Immature natural killer cell (primary cell): ENCODE measurements at regions not wholly inside any gene's neighbourhood (a gene's known extent, or its start where the extent isn't known, plus 50 kb on each side); places are given as distances from the start of the nearest gene placed in this dataset.

ENCODE experiments used
- DNase-seq, 3 donors: peaks; one replicate each; pipeline ENCODE4 v3.0.0; 2022; ENCODE audit warnings: mixed read lengths in 1 of 3
- H3K27ac Mint-ChIP-seq, 6 donors: one replicate each; pipeline ENCODE4 v1.8.0; 2020; ENCODE audit warnings: mixed read lengths in 6 of 6, mild to moderate bottlenecking in 5 of 6, inconsistent platforms in 4 of 6, moderate library complexity in 3 of 6
- H3K27me3 Mint-ChIP-seq, 3 donors: one replicate each; pipeline ENCODE4 v1.8.0; 2020 to 2021; ENCODE audit warnings: low read depth in 3 of 3, mild to moderate bottlenecking in 3 of 3, mixed read lengths in 3 of 3, moderate library complexity in 3 of 3, inconsistent platforms in 1 of 3
- H3K36me3 Mint-ChIP-seq, 3 donors: one replicate each; pipeline ENCODE4 v1.8.0; 2020; ENCODE audit warnings: mixed read lengths in 3 of 3, inconsistent platforms in 2 of 3, mild to moderate bottlenecking in 2 of 3
- H3K4me1 Mint-ChIP-seq, 2 donors: one replicate each; pipeline ENCODE4 v1.8.0; 2020; ENCODE audit warnings: inconsistent platforms in 2 of 2, mild to moderate bottlenecking in 2 of 2, mixed read lengths in 2 of 2, moderate library complexity in 1 of 2
- H3K4me3 Mint-ChIP-seq, 5 donors: one replicate each; pipeline ENCODE4 v1.8.0; 2020; ENCODE audit warnings: mild to moderate bottlenecking in 5 of 5, mixed read lengths in 5 of 5, inconsistent platforms in 3 of 5, moderate library complexity in 3 of 5
- H3K9me3 Mint-ChIP-seq, 6 donors: one replicate each; pipeline ENCODE4 v1.8.0; 2020; ENCODE audit warnings: mild to moderate bottlenecking in 6 of 6, mixed read lengths in 6 of 6, inconsistent platforms in 4 of 6, moderate library complexity in 3 of 6

DNA sequence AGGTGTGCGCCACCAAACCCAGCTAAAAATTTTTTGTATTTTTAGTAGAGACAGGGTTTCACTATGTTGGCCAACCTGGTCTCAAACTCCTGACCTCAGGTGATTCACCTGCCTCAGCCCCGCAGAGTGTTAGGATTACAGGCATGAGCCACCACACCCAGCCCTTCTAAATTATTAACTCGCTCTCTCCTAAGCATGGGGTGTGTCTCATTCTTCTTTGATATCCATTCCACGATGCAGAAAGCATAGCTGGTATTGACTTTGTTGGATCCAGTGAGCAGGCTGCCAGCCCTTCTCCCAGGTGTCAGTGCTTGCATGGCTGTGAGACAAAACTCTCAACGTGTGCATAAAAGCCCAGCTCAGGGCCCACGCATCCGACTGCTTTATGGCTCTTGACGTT, 254.1 kb upstream of the PFKP start:
- H3K27me3 Mint-ChIP-seq, result peaks cover 0 to 7% (median 0%) of the 10 kb centered on the region in 3 donors
- no peak overlapping the region for H3K4me3 Mint-ChIP-seq
- no peaks in the 10 kb centered on the region for H3K36me3 Mint-ChIP-seq
- no peak for DNase-seq
- no peak overlapping the region for H3K27ac Mint-ChIP-seq
- no peaks in the 10 kb centered on the region for H3K9me3 Mint-ChIP-seq
- H3K4me1 Mint-ChIP-seq, result no peaks in the 10 kb centered on the region

DNA sequence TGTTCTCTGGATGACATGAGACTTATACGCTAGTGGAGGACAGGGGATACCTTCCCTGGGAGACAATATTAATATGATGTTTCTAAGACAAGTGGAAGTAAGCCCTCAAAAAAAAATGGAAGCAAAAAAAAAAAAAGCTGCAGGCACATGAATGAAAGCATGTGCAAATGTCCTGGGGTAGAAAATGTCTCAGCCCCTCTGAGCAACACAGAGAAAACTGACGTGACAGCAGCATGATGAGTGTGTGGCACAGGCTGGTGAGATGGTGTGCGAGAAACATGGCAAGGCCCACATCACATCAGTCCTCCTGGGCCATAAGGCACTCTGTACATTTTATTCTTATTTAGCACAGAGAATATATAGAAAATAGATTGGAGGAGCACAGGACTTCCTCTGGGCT, 254.7 kb upstream of the PFKP start:
- H3K36me3 Mint-ChIP-seq, result no peaks in the 10 kb centered on the region
- H3K4me3 Mint-ChIP-seq, result no peak overlapping the region
- H3K9me3 Mint-ChIP-seq, result no peaks in the 10 kb centered on the region
- no peaks in the 10 kb centered on the region for H3K4me1 Mint-ChIP-seq
- H3K27me3 Mint-ChIP-seq, result peaks cover 0 to 7% (median 0%) of the 10 kb centered on the region in 3 donors
- no peak overlapping the region for H3K27ac Mint-ChIP-seq
- DNase-seq, result no peak

DNA sequence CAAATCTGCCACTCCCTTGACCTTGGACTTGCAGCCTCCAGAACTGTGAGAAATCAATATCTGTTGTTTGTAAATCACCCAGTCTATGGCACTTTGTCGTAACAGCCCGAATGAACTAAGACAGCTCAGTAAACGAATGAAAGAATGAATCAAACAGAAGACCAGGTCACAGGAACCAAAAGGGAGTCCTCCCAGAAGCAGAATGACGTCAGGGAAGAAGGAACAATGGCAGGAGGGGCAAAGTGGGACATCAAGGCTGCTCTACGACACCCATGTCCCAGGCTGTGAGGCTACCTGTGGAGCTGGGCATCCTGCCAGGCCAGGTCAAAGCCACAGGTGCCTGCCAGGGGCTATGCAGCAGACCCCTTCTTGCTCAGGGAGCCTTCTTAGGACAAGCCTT, 267.2 kb upstream of the PFKP start:
- no peaks in the 10 kb centered on the region for H3K4me1 Mint-ChIP-seq
- DNase-seq, result no peak
- no peak overlapping the region for H3K4me3 Mint-ChIP-seq
- H3K27me3 Mint-ChIP-seq, result peaks cover 2 to 11% (median 3%) of the 10 kb centered on the region in 3 donors
- H3K27ac Mint-ChIP-seq, result no peak overlapping the region
- peaks cover 0 to 7% (median under 1%) of the 10 kb centered on the region in 6 donors for H3K9me3 Mint-ChIP-seq
- no peaks in the 10 kb centered on the region for H3K36me3 Mint-ChIP-seq

DNA sequence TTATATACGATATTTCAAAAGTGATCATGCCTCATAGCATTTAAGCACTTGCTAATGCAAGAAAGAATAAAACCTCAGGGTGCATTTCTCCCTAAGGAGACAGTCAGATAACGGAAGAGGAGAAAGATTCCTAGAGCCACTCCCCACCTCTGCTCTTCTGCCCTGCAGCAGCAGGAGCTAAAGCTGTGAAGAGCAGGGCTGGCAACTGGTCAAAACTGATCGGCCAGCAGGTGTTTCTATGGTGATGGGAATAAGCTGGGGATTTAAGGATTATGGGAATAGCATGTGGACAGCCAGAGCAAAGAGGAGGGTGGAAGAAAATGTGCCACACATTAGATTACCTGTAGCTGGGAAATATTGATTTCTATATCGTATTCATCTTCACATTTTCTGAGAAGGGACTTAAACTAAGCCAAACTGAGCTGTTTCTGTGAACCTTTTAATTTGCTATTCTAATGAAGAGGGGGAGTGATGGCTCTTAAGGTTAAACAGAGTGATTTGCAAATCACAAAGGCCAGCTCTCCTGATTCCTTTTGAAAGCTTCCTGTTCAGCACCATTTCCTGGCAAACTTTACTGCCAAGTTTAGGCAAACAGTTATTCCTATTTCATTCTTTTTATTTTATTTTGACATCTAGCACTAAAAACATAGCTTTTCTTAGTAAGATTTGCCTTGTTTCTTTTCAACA, 268.9 kb upstream of the PFKP start:
- no peaks in the 10 kb centered on the region for H3K36me3 Mint-ChIP-seq
- H3K27ac Mint-ChIP-seq, result no peak overlapping the region
- H3K4me1 Mint-ChIP-seq, result no peaks in the 10 kb centered on the region
- H3K4me3 Mint-ChIP-seq, result no peak overlapping the region
- no peak for DNase-seq
- peaks cover 2 to 10% (median 3%) of the 10 kb centered on the region in 3 donors for H3K27me3 Mint-ChIP-seq
- H3K9me3 Mint-ChIP-seq, result peaks cover 0 to 5% (median 1%) of the 10 kb centered on the region in 6 donors

DNA sequence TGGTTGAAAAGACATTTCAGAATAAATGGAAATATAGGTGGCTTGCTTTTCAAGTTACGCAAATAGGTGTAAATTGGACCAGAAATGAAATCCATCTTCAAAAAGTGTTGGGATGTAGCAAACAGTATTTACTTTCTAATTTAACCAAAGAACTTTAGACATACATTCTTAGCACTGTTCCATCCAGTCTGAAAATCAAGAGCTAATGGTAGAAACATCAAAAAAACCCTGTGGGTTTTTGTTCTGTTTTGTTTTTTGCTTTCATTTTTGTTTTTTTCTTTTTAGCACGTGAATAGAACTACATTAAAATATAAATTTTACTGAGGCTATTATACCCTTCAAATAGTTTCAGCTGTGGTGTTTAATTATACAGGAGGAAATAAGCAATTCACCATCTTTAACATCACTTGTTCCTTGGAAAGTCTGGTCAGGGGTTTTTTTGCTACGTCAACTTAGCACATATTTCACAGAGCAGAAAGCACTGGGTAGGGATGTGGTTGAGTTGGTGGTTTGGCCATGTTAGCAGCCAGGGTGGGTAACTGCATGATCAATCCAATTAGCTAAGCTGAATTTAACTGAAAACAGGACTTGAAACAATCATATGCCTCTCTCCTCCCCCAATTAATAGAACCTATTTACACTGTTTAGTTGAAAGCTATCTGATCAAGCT, 275.4 kb upstream of the PFKP start:
- peaks cover 12 to 20% of the 10 kb centered on the region in 2 donors for H3K4me1 Mint-ChIP-seq
- H3K27ac Mint-ChIP-seq, result no peak overlapping the region
- H3K9me3 Mint-ChIP-seq, result peaks cover 0 to 5% (median under 1%) of the 10 kb centered on the region in 6 donors
- H3K4me3 Mint-ChIP-seq, result peak overlapping the region in 4 of 5 donors; percentile 8 to 49 (median 26)
- H3K27me3 Mint-ChIP-seq, result peaks cover 0 to 3% (median 2%) of the 10 kb centered on the region in 3 donors
- H3K36me3 Mint-ChIP-seq, result no peaks in the 10 kb centered on the region
- DNase-seq, result peak; percentile 3 to 16 (median 6)

DNA sequence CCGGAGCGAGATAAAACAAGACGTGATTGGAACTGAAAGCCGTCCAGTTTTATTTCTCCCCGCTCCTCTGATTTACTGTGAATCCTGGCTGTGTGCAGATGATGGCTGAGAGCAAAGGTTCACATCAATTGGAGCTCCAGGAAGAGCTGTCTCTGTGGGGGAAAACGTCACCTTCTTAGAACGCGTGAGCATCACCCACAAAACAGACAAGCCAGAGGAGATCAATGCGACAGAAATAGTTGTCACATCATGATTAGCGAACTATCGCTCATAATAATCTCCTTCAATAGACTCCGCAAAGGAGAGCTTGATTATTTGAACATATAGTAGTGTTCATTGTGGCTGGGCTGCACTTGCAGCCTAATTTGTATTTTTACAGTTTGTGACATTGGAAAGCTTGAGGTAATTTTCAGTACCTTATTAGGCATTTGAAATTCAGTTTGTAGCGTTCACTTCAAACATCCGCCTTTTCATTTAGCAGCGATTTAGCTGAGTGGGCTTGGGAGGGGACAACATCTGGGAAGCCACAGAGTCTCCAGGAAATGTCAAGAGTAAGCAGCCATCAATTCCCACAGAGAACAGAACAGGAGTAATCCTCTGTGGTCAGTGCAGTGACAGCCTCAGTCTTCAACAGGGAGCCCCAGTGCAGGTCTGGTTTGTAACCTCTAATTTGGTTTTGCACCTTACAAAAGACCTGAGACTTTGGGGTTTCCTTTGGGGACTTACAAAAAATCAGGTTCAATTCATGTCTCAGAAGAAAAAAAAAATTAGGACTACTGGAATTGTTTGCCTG, 276.8 kb upstream of the PFKP start:
- peaks cover 0 to 3% (median 2%) of the 10 kb centered on the region in 3 donors for H3K27me3 Mint-ChIP-seq
- no peak overlapping the region for H3K27ac Mint-ChIP-seq
- H3K4me3 Mint-ChIP-seq, result no peak overlapping the region
- H3K9me3 Mint-ChIP-seq, result peaks cover 0 to 5% (median under 1%) of the 10 kb centered on the region in 6 donors
- H3K4me1 Mint-ChIP-seq, result peaks cover 12 to 20% of the 10 kb centered on the region in 2 donors
- H3K36me3 Mint-ChIP-seq, result no peaks in the 10 kb centered on the region
- DNase-seq, result no peak

DNA sequence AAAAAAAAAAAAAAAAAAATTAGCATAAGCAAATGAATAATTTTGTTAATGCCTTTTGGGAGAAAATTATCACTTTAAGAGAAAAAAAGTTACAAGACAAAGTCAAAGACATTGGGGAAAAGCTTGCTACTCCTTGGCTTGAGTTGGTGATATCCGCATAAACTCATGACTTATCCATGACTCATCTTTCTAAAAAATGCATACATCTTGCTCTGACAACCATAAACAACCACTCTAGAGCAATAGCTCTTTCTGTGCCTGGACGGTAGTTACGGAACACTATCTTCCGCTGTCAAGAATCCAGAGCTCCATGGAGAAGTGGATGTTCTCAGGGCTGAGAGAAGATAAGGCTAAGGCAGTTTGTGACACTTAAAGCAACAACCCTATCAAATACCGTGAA, 281.1 kb upstream of the PFKP start:
- Mint-ChIP-seq H3K27me3 (peaks cover 2 to 4% (median 2%) of the 10 kb centered on the region in 3 donors), H3K4me3 (no peak overlapping the region), H3K27ac (no peak overlapping the region), H3K4me1 (peaks cover 3 to 8% of the 10 kb centered on the region in 2 donors), H3K9me3 (peaks cover 0 to 2% (median 0%) of the 10 kb centered on the region in 6 donors), H3K36me3 (no peaks in the 10 kb centered on the region)
- DNase-seq, result no peak

DNA sequence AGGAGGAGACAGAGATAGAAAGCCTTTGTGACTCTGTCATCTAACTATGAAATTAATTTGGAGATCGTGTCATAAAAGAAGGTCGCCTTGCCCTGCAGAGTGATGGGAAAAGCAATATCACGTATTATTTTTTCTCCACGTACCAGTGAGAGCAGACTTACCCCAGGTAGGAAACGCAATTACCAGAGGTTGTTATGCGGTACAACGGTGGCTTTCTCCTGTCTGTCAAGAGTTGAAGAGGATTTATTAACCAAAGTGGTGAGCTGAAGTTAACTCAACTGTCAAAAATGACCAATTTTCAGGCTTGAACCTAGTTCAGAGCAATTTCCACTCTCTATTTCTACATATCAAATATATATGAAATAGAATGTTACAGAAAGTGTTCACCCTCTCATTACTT, 282.6 kb upstream of the PFKP start:
- Mint-ChIP-seq H3K27me3 (peaks cover 0 to 4% (median 2%) of the 10 kb centered on the region in 3 donors), H3K36me3 (no peaks in the 10 kb centered on the region), H3K4me1 (no peaks in the 10 kb centered on the region), H3K9me3 (peaks cover 0 to 2% (median 0%) of the 10 kb centered on the region in 6 donors), H3K4me3 (no peak overlapping the region), H3K27ac (no peak overlapping the region)
- no peak for DNase-seq

DNA sequence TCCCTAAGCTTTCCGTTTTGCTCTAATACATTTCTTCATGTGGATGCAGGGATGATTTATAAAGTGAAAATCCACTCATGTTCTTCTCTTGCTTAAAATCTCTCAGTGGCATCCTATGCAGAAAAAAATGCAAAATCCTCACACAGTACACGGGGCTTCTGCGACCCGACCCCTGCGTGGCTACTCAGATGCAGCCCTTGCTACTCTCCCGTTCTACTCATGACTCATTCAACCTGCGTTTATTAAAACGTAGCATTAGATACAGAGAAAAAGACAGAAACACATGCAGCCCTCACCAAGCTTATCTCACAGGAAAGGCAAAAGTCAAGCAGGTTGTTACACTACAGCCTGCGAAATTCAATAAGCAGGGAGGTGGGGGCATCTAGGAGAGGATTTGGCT, 284.4 kb upstream of the PFKP start:
- no peak overlapping the region for H3K4me3 Mint-ChIP-seq
- peaks cover 0 to 4% (median 2%) of the 10 kb centered on the region in 3 donors for H3K27me3 Mint-ChIP-seq
- H3K4me1 Mint-ChIP-seq, result no peaks in the 10 kb centered on the region
- H3K36me3 Mint-ChIP-seq, result no peaks in the 10 kb centered on the region
- peaks cover 0 to 2% (median 0%) of the 10 kb centered on the region in 6 donors for H3K9me3 Mint-ChIP-seq
- DNase-seq, result no peak
- H3K27ac Mint-ChIP-seq, result no peak overlapping the region

DNA sequence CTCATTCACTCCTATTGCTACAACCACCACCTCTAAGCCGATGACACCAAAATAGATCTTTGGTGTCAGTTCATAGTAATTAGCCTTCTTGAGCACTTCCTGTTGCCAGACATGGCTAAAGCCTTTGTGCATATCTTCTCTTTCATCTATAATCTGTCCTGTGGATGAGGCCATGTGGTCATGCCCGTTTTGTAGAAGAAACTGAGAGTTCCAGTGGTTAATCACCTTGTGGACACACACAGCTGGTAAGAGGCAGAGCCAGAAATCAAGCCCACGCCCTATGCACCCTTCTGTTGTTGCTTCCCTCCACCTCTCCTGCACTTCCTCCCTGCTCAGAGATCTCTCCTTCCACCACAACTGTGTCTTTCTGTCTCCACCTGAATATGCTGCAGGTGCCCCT, 285.1 kb upstream of the PFKP start:
- no peak overlapping the region for H3K4me3 Mint-ChIP-seq
- H3K27me3 Mint-ChIP-seq, result peaks cover 0 to 4% (median 2%) of the 10 kb centered on the region in 3 donors
- no peaks in the 10 kb centered on the region for H3K36me3 Mint-ChIP-seq
- no peaks in the 10 kb centered on the region for H3K4me1 Mint-ChIP-seq
- peaks cover 0 to 2% (median 0%) of the 10 kb centered on the region in 6 donors for H3K9me3 Mint-ChIP-seq
- no peak for DNase-seq
- no peak overlapping the region for H3K27ac Mint-ChIP-seq

DNA sequence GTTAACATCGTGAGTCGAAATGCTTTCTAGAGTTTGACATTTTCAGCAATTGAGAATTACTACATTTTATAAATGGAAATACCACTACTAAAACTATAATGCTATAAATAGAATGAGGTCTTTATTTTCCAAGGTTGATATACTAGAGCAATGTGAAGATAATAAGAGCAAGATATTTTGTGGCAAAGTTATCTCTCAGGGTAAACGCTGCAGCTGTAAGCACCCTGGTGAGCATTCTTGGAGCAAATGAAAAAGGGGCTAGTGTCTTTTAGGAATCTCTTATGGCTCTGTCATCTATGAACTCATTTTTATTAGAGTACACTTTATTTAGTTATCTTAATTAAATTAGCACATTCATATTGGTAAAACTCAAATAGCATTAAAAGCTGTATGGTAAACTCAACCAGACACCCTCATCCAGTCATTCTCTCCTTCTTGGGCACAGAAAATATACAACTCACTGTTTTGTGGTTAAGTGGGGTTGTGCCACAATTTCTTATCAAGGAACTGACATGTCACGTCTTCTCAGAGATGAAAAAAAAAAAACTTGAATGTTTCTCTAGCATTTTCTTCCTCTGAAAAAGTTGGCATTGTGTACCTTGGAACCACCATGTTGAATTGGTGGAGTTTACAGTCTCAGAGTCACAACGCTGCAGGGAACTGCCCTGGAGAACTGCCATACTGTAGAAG, 289.5 kb upstream of the PFKP start:
- Mint-ChIP-seq H3K36me3 (no peaks in the 10 kb centered on the region), H3K9me3 (peaks cover 0 to 2% (median 0%) of the 10 kb centered on the region in 6 donors), H3K27me3 (peaks cover 0 to 7% (median 4%) of the 10 kb centered on the region in 3 donors), H3K4me1 (no peaks in the 10 kb centered on the region), H3K27ac (no peak overlapping the region), H3K4me3 (no peak overlapping the region)
- DNase-seq, result no peak

DNA sequence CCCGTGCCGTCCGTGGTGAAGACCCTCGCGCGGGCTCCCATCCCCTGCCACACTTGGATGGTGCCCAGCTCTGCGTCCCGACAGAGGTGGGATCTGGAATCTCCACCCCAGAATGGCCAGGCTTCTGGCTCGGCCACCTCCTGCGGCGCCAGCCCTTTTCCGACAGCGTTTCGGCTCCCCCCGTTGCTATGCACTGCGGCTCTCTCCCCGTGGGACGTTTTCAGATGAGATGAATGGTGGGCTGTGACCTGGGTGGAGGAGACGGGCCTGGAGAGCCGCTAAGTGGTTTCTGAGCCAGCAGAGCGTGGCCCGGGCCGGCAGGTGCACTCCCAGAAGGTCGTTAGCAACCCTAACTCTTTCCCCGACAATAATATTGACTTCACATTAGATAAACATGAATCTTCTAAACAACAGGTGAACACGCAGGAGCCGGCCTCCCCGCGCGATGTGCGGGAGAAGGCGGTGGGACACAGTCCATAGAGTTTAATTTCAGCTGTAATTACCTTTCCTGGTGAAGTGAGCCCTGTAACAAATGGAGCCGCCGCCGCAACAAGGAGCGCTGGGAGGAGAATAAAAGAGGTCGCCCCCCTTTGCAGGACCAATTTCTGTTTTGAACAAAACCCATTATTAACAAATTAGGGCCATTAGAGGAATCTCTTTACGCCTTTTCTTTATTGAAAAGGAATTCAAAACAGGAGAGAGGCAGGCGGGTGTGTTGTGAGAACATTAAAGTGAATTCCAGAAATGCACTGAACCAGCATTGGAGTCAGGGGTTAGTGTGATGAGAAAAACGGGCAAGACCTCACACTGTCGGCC, 294.3 kb upstream of the PFKP start:
- DNase-seq, result no peak
- H3K4me1 Mint-ChIP-seq, result no peaks in the 10 kb centered on the region
- no peak overlapping the region for H3K27ac Mint-ChIP-seq
- H3K36me3 Mint-ChIP-seq, result no peaks in the 10 kb centered on the region
- H3K27me3 Mint-ChIP-seq, result peaks cover 3 to 6% (median 3%) of the 10 kb centered on the region in 3 donors
- H3K9me3 Mint-ChIP-seq, result peaks cover 0 to 2% (median 0%) of the 10 kb centered on the region in 6 donors
- H3K4me3 Mint-ChIP-seq, result no peak overlapping the region

DNA sequence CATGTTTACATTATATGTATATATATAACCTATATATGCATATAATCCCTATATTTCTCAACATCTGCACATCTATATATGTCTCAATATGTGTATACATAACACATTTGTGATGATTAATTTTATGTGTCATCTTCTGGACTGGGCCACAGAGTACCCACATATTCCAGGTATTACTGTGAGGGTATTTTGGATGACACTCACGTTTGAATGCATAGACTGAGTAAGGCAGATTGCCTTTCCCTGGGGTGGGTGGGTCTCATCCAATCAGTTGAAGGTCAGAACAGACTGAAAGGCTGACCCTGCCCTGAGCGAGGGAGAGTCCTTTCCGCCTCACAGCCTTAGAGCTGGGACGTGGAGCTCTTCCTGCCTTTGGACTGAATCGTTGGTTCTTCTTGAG, 295.2 kb upstream of the PFKP start:
- Mint-ChIP-seq H3K36me3 (no peaks in the 10 kb centered on the region), H3K27me3 (peaks cover 3 to 7% (median 3%) of the 10 kb centered on the region in 3 donors), H3K9me3 (peaks cover 0 to 2% (median 0%) of the 10 kb centered on the region in 6 donors), H3K27ac (no peak overlapping the region), H3K4me3 (no peak overlapping the region), H3K4me1 (no peaks in the 10 kb centered on the region)
- DNase-seq, result no peak
